ENCODE measurements at regions not wholly inside any gene's neighbourhood (a gene's known extent, or its start where the extent isn't known, plus 50 kb on each side); places are given as distances from the start of the nearest gene placed in this dataset.
"Not testable (repeated sequence)": the region's sequence is repeated elsewhere in the genome, so short reads cannot be mapped to it uniquely, and the experiment has no call there.

- DNase-seq: no peak
These were observed 54.1 kb upstream of the SHLD1 start for GRCh38 chr20:5696011-5696559.

- no peak for DNase-seq
These were observed 58.1 kb upstream of the SHLD1 start for GRCh38 chr20:5691918-5692618.

GRCh38 chr20:5689463-5689862 is 60.7 kb upstream of the SHLD1 start:
- DNase-seq: peak; percentile 76

GRCh38 chr20:5688431-5688972 is 61.7 kb upstream of the SHLD1 start:
- DNase-seq: peak; percentile 98

GRCh38 chr20:5687884-5688283 is 62.3 kb upstream of the SHLD1 start:
- DNase-seq: peak; percentile 91

GRCh38 chr20:5686384-5687105 is 63.7 kb upstream of the SHLD1 start:
- peak; percentile 57 for DNase-seq

GRCh38 chr20:5682556-5682955 is 67.6 kb upstream of the SHLD1 start:
- not testable (repeated sequence) for DNase-seq

GRCh38 chr20:5680192-5680591 is 69.4 kb upstream of the GPCPD1 start:
- peak; percentile 36 for DNase-seq

GRCh38 chr20:5678777-5679176 is 68.0 kb upstream of the GPCPD1 start:
- no peak for DNase-seq

- DNase-seq: not testable (repeated sequence)
These were observed 67.1 kb upstream of the GPCPD1 start for GRCh38 chr20:5677944-5678343.

GRCh38 chr20:5677389-5677788 is 66.6 kb upstream of the GPCPD1 start:
- no peak for DNase-seq

GRCh38 chr20:5675103-5676091 is 64.6 kb upstream of the GPCPD1 start:
- DNase-seq: peak; percentile 79

- DNase-seq: peak; percentile 90
These were observed 63.4 kb upstream of the GPCPD1 start for GRCh38 chr20:5674176-5674660.

- no peak for DNase-seq
These were observed 60.1 kb upstream of the GPCPD1 start for GRCh38 chr20:5670874-5671273.

- no peak for DNase-seq
These were observed 59.3 kb upstream of the GPCPD1 start for GRCh38 chr20:5670036-5670536.

GRCh38 chr20:5668529-5668868 is 57.7 kb upstream of the GPCPD1 start:
- no peak for DNase-seq

GRCh38 chr20:5667705-5668528 is 57.1 kb upstream of the GPCPD1 start:
- no peak for DNase-seq

GRCh38 chr20:5665417-5665816 is 54.6 kb upstream of the GPCPD1 start:
- no peak for DNase-seq

- DNase-seq: no peak
These were observed 52.6 kb upstream of the GPCPD1 start for GRCh38 chr20:5663396-5663795.

GRCh38 chr20:5662769-5663168 is 52.0 kb upstream of the GPCPD1 start:
- peak; percentile 84 for DNase-seq

GRCh38 chr20:5660756-5661155 is 50.0 kb upstream of the GPCPD1 start:
- DNase-seq: peak; percentile 72
